B cell (primary cell): ENCODE measurements at regions not wholly inside any gene's neighbourhood (a gene's known extent, or its start where the extent isn't known, plus 50 kb on each side); places are given as distances from the start of the nearest gene placed in this dataset.

Source experiments
- ATAC-seq: fragments of 200-7000 bp; cut with Tn5 transposase; one replicate; pipeline ENCODE4 v1.10.0; 2021; ENCODE audit warnings: low read depth, mild to moderate bottlenecking, moderate number of reproducible peaks, moderate library complexity
- CTCF ChIA-PET: fragments of 350-600 bp; sonication (Branson Sonifier 250); formaldehyde crosslinking; loops from one replicate; lab custom pipeline; 2021; ENCODE audit warnings: antibody characterized with exemption, inconsistent platforms; lab: Charles Lee
- POLR2A ChIA-PET: fragments of 350-600 bp; sonication (Branson Sonifier 250); formaldehyde crosslinking; loops from one replicate; lab custom pipeline; 2021; ENCODE audit warnings: antibody characterized with exemption; lab: Charles Lee
- DNase-seq: peaks from one replicate; pipeline ENCODE4 v3.0.0; 2013
- H2AFZ ChIP-seq: 2 replicates; pipeline ENCODE4 v1.6.1; 2012; ENCODE audit warnings: mild to moderate bottlenecking, low read depth, low read length; ENCODE audit not compliant: insufficient read depth, poor library complexity, severe bottlenecking
- H3K27ac ChIP-seq, 2 donors: 1 replicate in 1 of 2; 2 replicates in 1 of 2; pipeline ENCODE4 v1.5.1; 2012 to 2013; ENCODE audit warnings: low read length in 2 of 2, mild to moderate bottlenecking in 2 of 2, moderate library complexity in 1 of 2
- H3K27me3 ChIP-seq, 4 experiments: fragments of 200-600 bp in 1 of 4; sonication (generic) in 1 of 4; replicated peaks in 1 of 4; 1 replicate in 2 of 4; 2 replicates in 2 of 4; pipeline versions ENCODE4 v1.6.1 to v1.7.0; 2013 to 2016; ENCODE audit warnings: low read length in 3 of 4, mild to moderate bottlenecking in 2 of 4, mixed read lengths in 1 of 4, moderate library complexity in 1 of 4; ENCODE audit not compliant: insufficient read depth in 4 of 4, control insufficient read depth in 3 of 4; ENCODE audit errors: control extremely low read depth in 1 of 4
- H3K36me3 ChIP-seq, 2 experiments: replicated peaks in 1 of 2; 1 replicate in 1 of 2; 2 replicates in 1 of 2; pipeline versions ENCODE4 v1.6.1 to v1.7.1; 2013; ENCODE audit warnings: low read length in 1 of 2; ENCODE audit not compliant: insufficient read depth in 2 of 2, control insufficient read depth in 1 of 2; ENCODE audit errors: control extremely low read depth in 1 of 2, extremely low read depth in 1 of 2
- H3K4me1 ChIP-seq, 2 donors: fragments of 200-600 bp in 1 of 2; sonication (generic) in 1 of 2; 1 replicate in 1 of 2; 2 replicates in 1 of 2; pipeline versions ENCODE4 v1.5.1 to v1.6.1; 2013 to 2017; ENCODE audit warnings: low read length in 2 of 2; ENCODE audit not compliant: control insufficient read depth in 2 of 2, insufficient read depth in 2 of 2
- H3K4me2 ChIP-seq: replicated peaks from 2 replicates; pipeline ENCODE3; 2012; ENCODE audit warnings: mild to moderate bottlenecking, low read depth, low read length; ENCODE audit not compliant: poor library complexity, severe bottlenecking
- H3K4me3 ChIP-seq, 5 experiments: fragments of 200-600 bp in 1 of 5; sonication (generic) in 1 of 5; 1 replicate in 3 of 5; 2 replicates in 2 of 5; pipeline versions ENCODE4 v1.5.1 to v1.7.0; 2011 to 2016; ENCODE audit warnings: low read length in 4 of 5, mild to moderate bottlenecking in 4 of 5, low read depth in 2 of 5, control low read depth in 1 of 5, moderate library complexity in 1 of 5; ENCODE audit not compliant: insufficient read depth in 1 of 5; ENCODE audit errors: control extremely low read depth in 1 of 5, extremely low read depth in 1 of 5
- H3K79me2 ChIP-seq: fragments of 200-600 bp; sonication (generic); one replicate; pipeline ENCODE4 v1.6.0; 2016; ENCODE audit warnings: low read length; ENCODE audit not compliant: control insufficient read depth, insufficient read depth
- H3K9ac ChIP-seq: fragments of 200-600 bp; sonication (generic); 2 replicates; pipeline ENCODE4 v1.6.1; 2017; ENCODE audit warnings: mild to moderate bottlenecking, low read length, moderate library complexity
- H3K9me3 ChIP-seq, 3 donors: one replicate each; pipeline versions ENCODE4 v1.6.1 to v1.7.1; 2013; ENCODE audit warnings: low read length in 2 of 3; ENCODE audit not compliant: control insufficient read depth in 2 of 3, insufficient read depth in 1 of 3; ENCODE audit errors: control extremely low read depth in 1 of 3
- H4K20me1 ChIP-seq: 2 replicates; pipeline ENCODE4 v1.6.0; 2012; ENCODE audit warnings: mild to moderate bottlenecking, low read length; ENCODE audit not compliant: insufficient read depth, control insufficient read depth, poor library complexity, severe bottlenecking
- H3K27ac Mint-ChIP-seq: one replicate; pipeline ENCODE4 v1.8.0; 2021; ENCODE audit warnings: mixed read lengths
- H3K27me3 Mint-ChIP-seq: one replicate; pipeline ENCODE4 v1.8.0; 2021; ENCODE audit warnings: mixed read lengths
- H3K4me1 Mint-ChIP-seq: one replicate; pipeline ENCODE4 v1.8.0; 2021; ENCODE audit warnings: mixed read lengths
- H3K4me3 Mint-ChIP-seq: one replicate; pipeline ENCODE4 v1.8.0; 2021; ENCODE audit warnings: mixed read lengths
- H3K9me3 Mint-ChIP-seq: one replicate; pipeline ENCODE4 v1.8.0; 2022; ENCODE audit warnings: mixed read lengths; ENCODE audit not compliant: insufficient read depth
- EZH2 ChIP-seq: IDR thresholded peaks from 2 replicates; pipeline ENCODE4 v1.6.1; 2012; ENCODE audit warnings: borderline replicate concordance, low read depth, mild to moderate bottlenecking, moderate library complexity, low read length; ENCODE audit not compliant: insufficient read depth, poor library complexity, severe bottlenecking
- WGBS: methylation state at CpG from one replicate; pipeline ENCODE4 v1.1.5; 2013; ENCODE audit warnings: missing lambda C conversion rate; ENCODE audit not compliant: insufficient coverage; 5-methylcytosine and 5-hydroxymethylcytosine counted together
- intact Hi-C: fragments of 100-400 bp; cut with micrococcal nuclease; formaldehyde crosslinking; loops from one replicate; pipeline ENCODE4 v1.10.0; 2022
- TF ChIP-seq, protein P1 (sequence below): fragments of 200-600 bp; IDR thresholded peaks from one replicate; pipeline ENCODE4 v1.8.0; 2022; ENCODE audit warnings: antibody characterized with exemption, mild to moderate bottlenecking

DNA sequence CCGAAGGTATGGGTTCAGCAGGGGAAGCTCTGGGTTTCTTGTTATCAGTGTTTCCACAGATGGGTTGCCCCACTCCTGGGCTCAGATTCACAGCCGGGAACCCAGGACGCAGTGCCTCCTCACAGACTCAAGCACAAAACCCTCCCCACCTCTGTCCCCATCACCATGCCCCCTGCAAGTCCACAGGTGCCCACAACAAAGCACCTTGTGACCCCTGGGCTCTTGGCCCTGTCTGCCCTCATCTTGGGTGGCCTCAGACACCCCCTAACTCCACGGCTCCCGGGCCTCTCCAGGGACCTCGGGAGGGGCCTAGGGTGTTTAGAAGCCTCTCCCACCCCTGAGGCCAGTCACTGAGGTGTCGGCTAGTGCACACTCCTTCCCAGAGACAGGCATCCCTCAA is 231.7 kb downstream of the TUBA3C start:
- Histone ChIP-seq H3K4me2 (no peak overlapping the region), H3K36me3 (no peaks in the 10 kb centered on the region), H4K20me1 (no peaks in the 10 kb centered on the region), H3K27me3 (no peaks in the 10 kb centered on the region), H3K4me1 (no peaks in the 10 kb centered on the region), H2AFZ (no peak overlapping the region), H3K79me2 (no peaks in the 10 kb centered on the region), H3K27ac (no peak overlapping the region), H3K9me3 (peaks cover 0 to 63% (median 0%) of the 10 kb centered on the region in 3 donors), H3K9ac (no peak overlapping the region), H3K4me3 (no peak overlapping the region)
- H3K27me3 Mint-ChIP-seq, result no peaks in the 10 kb centered on the region
- intact Hi-C loops, result no loop called here
- DNase-seq (no peak), ATAC-seq (no peak)
- no peak overlapping the region for H3K4me3 Mint-ChIP-seq
- ChIA-PET POLR2A (no interaction called here), CTCF (no interaction called here)
- 87% methylated on average over 7 of the region's 7 CpGs for WGBS
- TF ChIP-seq, protein P1, sequence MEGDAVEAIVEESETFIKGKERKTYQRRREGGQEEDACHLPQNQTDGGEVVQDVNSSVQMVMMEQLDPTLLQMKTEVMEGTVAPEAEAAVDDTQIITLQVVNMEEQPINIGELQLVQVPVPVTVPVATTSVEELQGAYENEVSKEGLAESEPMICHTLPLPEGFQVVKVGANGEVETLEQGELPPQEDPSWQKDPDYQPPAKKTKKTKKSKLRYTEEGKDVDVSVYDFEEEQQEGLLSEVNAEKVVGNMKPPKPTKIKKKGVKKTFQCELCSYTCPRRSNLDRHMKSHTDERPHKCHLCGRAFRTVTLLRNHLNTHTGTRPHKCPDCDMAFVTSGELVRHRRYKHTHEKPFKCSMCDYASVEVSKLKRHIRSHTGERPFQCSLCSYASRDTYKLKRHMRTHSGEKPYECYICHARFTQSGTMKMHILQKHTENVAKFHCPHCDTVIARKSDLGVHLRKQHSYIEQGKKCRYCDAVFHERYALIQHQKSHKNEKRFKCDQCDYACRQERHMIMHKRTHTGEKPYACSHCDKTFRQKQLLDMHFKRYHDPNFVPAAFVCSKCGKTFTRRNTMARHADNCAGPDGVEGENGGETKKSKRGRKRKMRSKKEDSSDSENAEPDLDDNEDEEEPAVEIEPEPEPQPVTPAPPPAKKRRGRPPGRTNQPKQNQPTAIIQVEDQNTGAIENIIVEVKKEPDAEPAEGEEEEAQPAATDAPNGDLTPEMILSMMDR, result no peak
- no peak for TF ChIP-seq EZH2
- no peak overlapping the region for H3K27ac Mint-ChIP-seq
- H3K9me3 Mint-ChIP-seq, result no peaks in the 10 kb centered on the region
- H3K4me1 Mint-ChIP-seq, result no peaks in the 10 kb centered on the region

DNA sequence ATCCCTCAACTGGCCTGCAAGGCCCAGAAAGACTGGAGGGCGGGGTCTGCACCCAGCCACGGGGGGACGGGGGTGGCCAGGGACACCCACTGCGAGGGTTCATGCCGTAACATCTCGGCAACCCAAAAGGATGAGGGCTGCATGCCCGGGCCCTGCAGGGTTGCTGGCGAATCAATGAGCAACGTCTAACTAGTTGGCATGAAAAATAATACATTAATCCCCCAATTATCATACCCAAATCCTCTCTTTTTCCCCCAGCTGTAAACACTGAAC is 232.2 kb downstream of the TUBA3C start:
- ATAC-seq (no peak), DNase-seq (no peak)
- Histone ChIP-seq H3K4me3 (no peak overlapping the region), H4K20me1 (no peaks in the 10 kb centered on the region), H2AFZ (no peak overlapping the region), H3K9me3 (peaks cover 0 to 65% (median 0%) of the 10 kb centered on the region in 3 donors), H3K4me2 (no peak overlapping the region), H3K4me1 (no peaks in the 10 kb centered on the region), H3K79me2 (no peaks in the 10 kb centered on the region), H3K9ac (no peak overlapping the region), H3K27me3 (no peaks in the 10 kb centered on the region), H3K36me3 (no peaks in the 10 kb centered on the region), H3K27ac (no peak overlapping the region)
- Mint-ChIP-seq H3K9me3 (no peaks in the 10 kb centered on the region), H3K27me3 (no peaks in the 10 kb centered on the region), H3K27ac (no peak overlapping the region), H3K4me1 (no peaks in the 10 kb centered on the region), H3K4me3 (no peak overlapping the region)
- POLR2A ChIA-PET, result no interaction called here
- intact Hi-C loops, result no loop called here
- TF ChIP-seq, protein P1, result no peak
- no peak for TF ChIP-seq EZH2
- CTCF ChIA-PET, result no interaction called here
- WGBS, result 69% methylated on average over 8 of the region's 9 CpGs
